ENCODE measurements at regions not wholly inside any gene's neighbourhood (a gene's known extent, or its start where the extent isn't known, plus 50 kb on each side); places are given as distances from the start of the nearest gene placed in this dataset.

DNA sequence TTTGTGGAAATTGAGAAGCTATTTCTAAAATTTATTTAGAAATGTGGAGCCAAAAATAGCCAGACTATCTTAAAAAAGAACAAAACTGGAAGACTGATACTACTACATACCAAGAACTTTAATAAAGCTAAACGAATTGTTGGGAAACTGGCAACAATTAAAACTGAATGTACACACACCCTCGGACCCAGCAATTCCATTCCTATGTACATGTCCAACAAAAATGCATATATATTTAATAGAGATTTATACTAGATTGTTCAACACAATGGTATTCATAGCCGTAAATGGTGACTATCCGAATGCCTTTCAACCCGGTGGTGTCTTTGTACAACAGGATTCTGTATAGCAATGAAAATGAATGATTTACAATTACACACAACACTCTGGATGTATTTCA lies 136.5 kb upstream of the RASGRP1 start:
- Histone ChIP-seq H3K4me3 (ENCODE audit: low read length) (no peak overlapping the region), H3K4me2 (ENCODE audit: low read length) (no peak overlapping the region), H3K9me2 (ENCODE audit: insufficient read depth, low read length) (no peaks in the 10 kb centered on the region), H3K27me3 (ENCODE audit: insufficient read depth, low read depth, low read length) (no peaks in the 10 kb centered on the region), H2AFZ (ENCODE audit: low read depth, low read length) (no peak overlapping the region), H3K27ac (ENCODE audit: low read length) (no peak overlapping the region), H3K9me3 (ENCODE audit: low read length) (no peaks in the 10 kb centered on the region), H4K20me1 (ENCODE audit: insufficient read depth) (no peaks in the 10 kb centered on the region), H3K9ac (ENCODE audit: low read length) (no peak overlapping the region), H3F3A (ENCODE audit: insufficient read depth, low read length, poor library complexity, severe bottlenecking) (no peaks in the 10 kb centered on the region), H3K36me3 (ENCODE audit: insufficient read depth, low read length) (no peaks in the 10 kb centered on the region), H3K79me2 (replicated peaks; ENCODE audit: insufficient read depth, low read length) (no peaks in the 10 kb centered on the region)
- no peak for TF ChIP-seq EZH2 (IDR thresholded peaks at IDR 0.05; ENCODE audit: borderline replicate concordance, insufficient read depth, low read length, poor library complexity, severe bottlenecking)
- TF ChIP-seq TAF1 (IDR thresholded peaks at IDR 0.05; ENCODE audit: low read depth), result no peak
- no peak for TF ChIP-seq MXI1 (conservative IDR thresholded peaks at IDR 0.05; ENCODE audit: poor library complexity, severe bottlenecking)
- TF ChIP-seq POLR2AphosphoS5 (IDR thresholded peaks at IDR 0.05), result no peak
- TF ChIP-seq, protein P1, sequence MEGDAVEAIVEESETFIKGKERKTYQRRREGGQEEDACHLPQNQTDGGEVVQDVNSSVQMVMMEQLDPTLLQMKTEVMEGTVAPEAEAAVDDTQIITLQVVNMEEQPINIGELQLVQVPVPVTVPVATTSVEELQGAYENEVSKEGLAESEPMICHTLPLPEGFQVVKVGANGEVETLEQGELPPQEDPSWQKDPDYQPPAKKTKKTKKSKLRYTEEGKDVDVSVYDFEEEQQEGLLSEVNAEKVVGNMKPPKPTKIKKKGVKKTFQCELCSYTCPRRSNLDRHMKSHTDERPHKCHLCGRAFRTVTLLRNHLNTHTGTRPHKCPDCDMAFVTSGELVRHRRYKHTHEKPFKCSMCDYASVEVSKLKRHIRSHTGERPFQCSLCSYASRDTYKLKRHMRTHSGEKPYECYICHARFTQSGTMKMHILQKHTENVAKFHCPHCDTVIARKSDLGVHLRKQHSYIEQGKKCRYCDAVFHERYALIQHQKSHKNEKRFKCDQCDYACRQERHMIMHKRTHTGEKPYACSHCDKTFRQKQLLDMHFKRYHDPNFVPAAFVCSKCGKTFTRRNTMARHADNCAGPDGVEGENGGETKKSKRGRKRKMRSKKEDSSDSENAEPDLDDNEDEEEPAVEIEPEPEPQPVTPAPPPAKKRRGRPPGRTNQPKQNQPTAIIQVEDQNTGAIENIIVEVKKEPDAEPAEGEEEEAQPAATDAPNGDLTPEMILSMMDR (IDR thresholded peaks at IDR 0.05; ENCODE audit: poor library complexity, severe bottlenecking), result no peak
- TF ChIP-seq, protein P2, sequence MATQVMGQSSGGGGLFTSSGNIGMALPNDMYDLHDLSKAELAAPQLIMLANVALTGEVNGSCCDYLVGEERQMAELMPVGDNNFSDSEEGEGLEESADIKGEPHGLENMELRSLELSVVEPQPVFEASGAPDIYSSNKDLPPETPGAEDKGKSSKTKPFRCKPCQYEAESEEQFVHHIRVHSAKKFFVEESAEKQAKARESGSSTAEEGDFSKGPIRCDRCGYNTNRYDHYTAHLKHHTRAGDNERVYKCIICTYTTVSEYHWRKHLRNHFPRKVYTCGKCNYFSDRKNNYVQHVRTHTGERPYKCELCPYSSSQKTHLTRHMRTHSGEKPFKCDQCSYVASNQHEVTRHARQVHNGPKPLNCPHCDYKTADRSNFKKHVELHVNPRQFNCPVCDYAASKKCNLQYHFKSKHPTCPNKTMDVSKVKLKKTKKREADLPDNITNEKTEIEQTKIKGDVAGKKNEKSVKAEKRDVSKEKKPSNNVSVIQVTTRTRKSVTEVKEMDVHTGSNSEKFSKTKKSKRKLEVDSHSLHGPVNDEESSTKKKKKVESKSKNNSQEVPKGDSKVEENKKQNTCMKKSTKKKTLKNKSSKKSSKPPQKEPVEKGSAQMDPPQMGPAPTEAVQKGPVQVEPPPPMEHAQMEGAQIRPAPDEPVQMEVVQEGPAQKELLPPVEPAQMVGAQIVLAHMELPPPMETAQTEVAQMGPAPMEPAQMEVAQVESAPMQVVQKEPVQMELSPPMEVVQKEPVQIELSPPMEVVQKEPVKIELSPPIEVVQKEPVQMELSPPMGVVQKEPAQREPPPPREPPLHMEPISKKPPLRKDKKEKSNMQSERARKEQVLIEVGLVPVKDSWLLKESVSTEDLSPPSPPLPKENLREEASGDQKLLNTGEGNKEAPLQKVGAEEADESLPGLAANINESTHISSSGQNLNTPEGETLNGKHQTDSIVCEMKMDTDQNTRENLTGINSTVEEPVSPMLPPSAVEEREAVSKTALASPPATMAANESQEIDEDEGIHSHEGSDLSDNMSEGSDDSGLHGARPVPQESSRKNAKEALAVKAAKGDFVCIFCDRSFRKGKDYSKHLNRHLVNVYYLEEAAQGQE (IDR thresholded peaks at IDR 0.05; ENCODE audit: borderline replicate concordance), result no peak
- no peak for TF ChIP-seq EP300 (conservative IDR thresholded peaks at IDR 0.05; ENCODE audit: poor library complexity, severe bottlenecking)
- no peak for TF ChIP-seq RAD21 (conservative IDR thresholded peaks at IDR 0.05)
- no peak for TF ChIP-seq SMC3 (conservative IDR thresholded peaks at IDR 0.05; ENCODE audit: poor library complexity)

DNA sequence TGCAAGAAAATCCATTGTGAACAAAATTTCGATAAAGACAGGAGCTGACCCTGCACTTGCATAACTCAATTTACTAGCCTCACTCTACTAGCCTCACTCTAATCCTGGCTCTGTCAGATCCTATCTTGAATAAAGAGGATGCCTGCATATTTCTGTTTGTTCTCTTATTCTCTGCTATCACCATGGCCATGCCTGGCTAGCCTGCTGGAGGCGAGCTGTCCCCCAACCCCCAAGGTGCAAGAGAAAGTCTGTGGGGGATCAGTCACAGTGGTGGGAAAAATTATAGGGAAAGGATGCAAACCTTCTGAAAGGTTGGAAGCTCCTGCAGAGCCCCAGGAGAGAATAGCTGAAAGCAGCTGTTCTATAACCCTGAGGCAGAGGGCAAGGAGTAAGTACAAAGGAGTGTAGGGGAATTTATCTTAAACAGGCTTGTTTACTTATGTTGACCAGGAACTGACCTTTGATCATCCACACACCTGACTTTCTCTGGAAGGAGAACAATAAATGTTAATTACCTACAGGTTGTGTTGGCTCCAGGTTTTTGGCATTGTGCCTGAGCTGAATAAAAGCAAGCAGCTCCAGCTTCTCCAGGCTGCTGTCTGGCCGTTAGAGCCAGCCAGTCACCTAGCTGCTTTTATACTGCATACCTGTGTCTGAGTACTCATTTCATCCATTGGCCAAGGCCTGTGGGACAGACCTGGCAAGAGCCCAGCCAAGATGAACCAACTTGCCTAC lies 137.7 kb upstream of the RASGRP1 start:
- Histone ChIP-seq H3K79me2 (replicated peaks; ENCODE audit: insufficient read depth, low read length) (no peaks in the 10 kb centered on the region), H3F3A (ENCODE audit: insufficient read depth, low read length, poor library complexity, severe bottlenecking) (no peaks in the 10 kb centered on the region), H4K20me1 (ENCODE audit: insufficient read depth) (no peaks in the 10 kb centered on the region), H3K9ac (ENCODE audit: low read length) (no peak overlapping the region), H3K4me2 (ENCODE audit: low read length) (no peak overlapping the region), H3K27ac (ENCODE audit: low read length) (no peak overlapping the region), H2AFZ (ENCODE audit: low read depth, low read length) (no peak overlapping the region), H3K9me3 (ENCODE audit: low read length) (no peaks in the 10 kb centered on the region), H3K9me2 (ENCODE audit: insufficient read depth, low read length) (no peaks in the 10 kb centered on the region), H3K27me3 (ENCODE audit: insufficient read depth, low read depth, low read length) (no peaks in the 10 kb centered on the region), H3K4me3 (ENCODE audit: low read length) (no peak overlapping the region), H3K36me3 (ENCODE audit: insufficient read depth, low read length) (no peaks in the 10 kb centered on the region)
- TF ChIP-seq RAD21 (conservative IDR thresholded peaks at IDR 0.05) (no peak), POLR2AphosphoS5 (IDR thresholded peaks at IDR 0.05) (no peak)
